Panc1 (cell line): ENCODE measurements at regions not wholly inside any gene's neighbourhood (a gene's known extent, or its start where the extent isn't known, plus 50 kb on each side); places are given as distances from the start of the nearest gene placed in this dataset.

Source experiments
- ATAC-seq: fragments of 200-7000 bp; cut with Tn5 transposase; 2 replicates; pipeline ENCODE4 v1.9.1; 2020; ENCODE audit warnings: mild to moderate bottlenecking, moderate library complexity
- BruUV-seq: library from RNA; stranded (reverse); fragments of 400-500 nt; replicated peaks from 2 replicates; lab custom pipeline; 2021; lab: Mats Ljungman, UMichigan
- CTCF ChIA-PET: fragments of 300-600 bp; sonication (Branson Sonifier 250); formaldehyde crosslinking; loops from one replicate; lab custom pipeline; 2022; ENCODE audit warnings: antibody characterized with exemption; lab: Charles Lee
- POLR2A ChIA-PET: fragments of 300-600 bp; sonication (Branson Sonifier 250); formaldehyde crosslinking; loops from one replicate; lab custom pipeline; 2022; ENCODE audit warnings: antibody characterized with exemption; lab: Charles Lee
- DNase-seq: peaks from one replicate; pipeline ENCODE4 v3.0.0-alpha.2; 2010; ENCODE audit warnings: low read depth, low spot score
- H3K27ac ChIP-seq: 2 replicates; pipeline ENCODE4 v1.5.1; 2011; ENCODE audit warnings: mild to moderate bottlenecking, low read length, inconsistent platforms
- H3K27me3 ChIP-seq: fragments of 200-500 bp; sonication (Bioruptor generic); 2 replicates; pipeline ENCODE4 v1.6.0; 2014; ENCODE audit warnings: low read length, inconsistent platforms; ENCODE audit not compliant: control insufficient read depth, insufficient read depth
- H3K36me3 ChIP-seq: fragments of 200-500 bp; sonication (Bioruptor generic); 2 replicates; pipeline ENCODE4 v1.5.1; 2014; ENCODE audit warnings: inconsistent platforms, mild to moderate bottlenecking, low read length, moderate library complexity; ENCODE audit not compliant: control insufficient read depth, insufficient read depth
- H3K4me1 ChIP-seq: 2 replicates; pipeline ENCODE4 v1.5.1; 2011; ENCODE audit warnings: inconsistent platforms, mild to moderate bottlenecking, low read length, moderate library complexity; ENCODE audit not compliant: control insufficient read depth, insufficient read depth
- H3K4me3 ChIP-seq, 2 experiments: 2 replicates each; pipeline ENCODE4 v1.5.1; 2011 to 2012; ENCODE audit warnings: low read depth in 2 of 2, low read length in 2 of 2, mild to moderate bottlenecking in 2 of 2, inconsistent platforms in 1 of 2, moderate library complexity in 1 of 2
- H3K9me3 ChIP-seq: fragments of 200-500 bp; sonication (Bioruptor generic); 2 replicates; pipeline ENCODE4 v1.5.1; 2014; ENCODE audit warnings: low read depth, mild to moderate bottlenecking, inconsistent platforms, low read length, moderate library complexity; ENCODE audit not compliant: control insufficient read depth, insufficient read depth
- POLR2AphosphoS5 ChIP-seq: IDR thresholded peaks from 2 replicates; pipeline ENCODE4 v1.6.1; 2012; ENCODE audit warnings: mild to moderate bottlenecking, low read depth, low read length, moderate library complexity
- in situ Hi-C: cut with HindIII; loops from 2 replicates; pipeline ENCODE4 v1.10.0; 2016; ENCODE audit warnings: low sequenced_read_pairs, low pct_unique_long_range_greater_than_20kb
- intact Hi-C: fragments of 100-400 bp; cut with micrococcal nuclease; formaldehyde crosslinking; loops from one replicate; pipeline ENCODE4 v1.10.0; 2022; ENCODE audit not compliant: unreplicated experiment

- ChIA-PET CTCF (no interaction called here), POLR2A (no interaction called here)
- TF ChIP-seq POLR2AphosphoS5 = no peak
- no peaks in the 10 kb centered on the region for H3K9me3 ChIP-seq
- in situ Hi-C loops = no loop called here
- ATAC-seq (no peak), DNase-seq (no peak)
- H3K27ac ChIP-seq = no peak overlapping the region
- no TSS peak for BruUV-seq
- no peaks in the 10 kb centered on the region for H3K4me1 ChIP-seq
- H3K27me3 ChIP-seq = peaks cover 46% of the 10 kb centered on the region
- H3K4me3 ChIP-seq = no peak overlapping the region
- no peaks in the 10 kb centered on the region for H3K36me3 ChIP-seq
- intact Hi-C loops = no loop called here
Observed at GRCh38 chr2:94970353-94970752, 55.2 kb upstream of the MAL start.
